B cell (primary cell): ENCODE measurements at regions not wholly inside any gene's neighbourhood (a gene's known extent, or its start where the extent isn't known, plus 50 kb on each side); places are given as distances from the start of the nearest gene placed in this dataset.

Experiments
- ATAC-seq: fragments of 200-7000 bp; cut with Tn5 transposase; one replicate; pipeline ENCODE4 v1.10.0; 2021; ENCODE audit warnings: low read depth, mild to moderate bottlenecking, moderate number of reproducible peaks, moderate library complexity
- CTCF ChIA-PET: fragments of 350-600 bp; sonication (Branson Sonifier 250); formaldehyde crosslinking; loops from one replicate; lab custom pipeline; 2021; ENCODE audit warnings: antibody characterized with exemption, inconsistent platforms; lab: Charles Lee
- POLR2A ChIA-PET: fragments of 350-600 bp; sonication (Branson Sonifier 250); formaldehyde crosslinking; loops from one replicate; lab custom pipeline; 2021; ENCODE audit warnings: antibody characterized with exemption; lab: Charles Lee
- DNase-seq: peaks from one replicate; pipeline ENCODE4 v3.0.0; 2013
- H2AFZ ChIP-seq: 2 replicates; pipeline ENCODE4 v1.6.1; 2012; ENCODE audit warnings: mild to moderate bottlenecking, low read depth, low read length; ENCODE audit not compliant: insufficient read depth, poor library complexity, severe bottlenecking
- H3K27ac ChIP-seq, 2 donors: 1 replicate in 1 of 2; 2 replicates in 1 of 2; pipeline ENCODE4 v1.5.1; 2012 to 2013; ENCODE audit warnings: low read length in 2 of 2, mild to moderate bottlenecking in 2 of 2, moderate library complexity in 1 of 2
- H3K27me3 ChIP-seq, 4 experiments: fragments of 200-600 bp in 1 of 4; sonication (generic) in 1 of 4; replicated peaks in 1 of 4; 1 replicate in 2 of 4; 2 replicates in 2 of 4; pipeline versions ENCODE4 v1.6.1 to v1.7.0; 2013 to 2016; ENCODE audit warnings: low read length in 3 of 4, mild to moderate bottlenecking in 2 of 4, mixed read lengths in 1 of 4, moderate library complexity in 1 of 4; ENCODE audit not compliant: insufficient read depth in 4 of 4, control insufficient read depth in 3 of 4; ENCODE audit errors: control extremely low read depth in 1 of 4
- H3K36me3 ChIP-seq, 2 experiments: replicated peaks in 1 of 2; 1 replicate in 1 of 2; 2 replicates in 1 of 2; pipeline versions ENCODE4 v1.6.1 to v1.7.1; 2013; ENCODE audit warnings: low read length in 1 of 2; ENCODE audit not compliant: insufficient read depth in 2 of 2, control insufficient read depth in 1 of 2; ENCODE audit errors: control extremely low read depth in 1 of 2, extremely low read depth in 1 of 2
- H3K4me1 ChIP-seq, 2 donors: fragments of 200-600 bp in 1 of 2; sonication (generic) in 1 of 2; 1 replicate in 1 of 2; 2 replicates in 1 of 2; pipeline versions ENCODE4 v1.5.1 to v1.6.1; 2013 to 2017; ENCODE audit warnings: low read length in 2 of 2; ENCODE audit not compliant: control insufficient read depth in 2 of 2, insufficient read depth in 2 of 2
- H3K4me2 ChIP-seq: replicated peaks from 2 replicates; pipeline ENCODE3; 2012; ENCODE audit warnings: mild to moderate bottlenecking, low read depth, low read length; ENCODE audit not compliant: poor library complexity, severe bottlenecking
- H3K4me3 ChIP-seq, 5 experiments: fragments of 200-600 bp in 1 of 5; sonication (generic) in 1 of 5; 1 replicate in 3 of 5; 2 replicates in 2 of 5; pipeline versions ENCODE4 v1.5.1 to v1.7.0; 2011 to 2016; ENCODE audit warnings: low read length in 4 of 5, mild to moderate bottlenecking in 4 of 5, low read depth in 2 of 5, control low read depth in 1 of 5, moderate library complexity in 1 of 5; ENCODE audit not compliant: insufficient read depth in 1 of 5; ENCODE audit errors: control extremely low read depth in 1 of 5, extremely low read depth in 1 of 5
- H3K79me2 ChIP-seq: fragments of 200-600 bp; sonication (generic); one replicate; pipeline ENCODE4 v1.6.0; 2016; ENCODE audit warnings: low read length; ENCODE audit not compliant: control insufficient read depth, insufficient read depth
- H3K9ac ChIP-seq: fragments of 200-600 bp; sonication (generic); 2 replicates; pipeline ENCODE4 v1.6.1; 2017; ENCODE audit warnings: mild to moderate bottlenecking, low read length, moderate library complexity
- H3K9me3 ChIP-seq, 3 donors: one replicate each; pipeline versions ENCODE4 v1.6.1 to v1.7.1; 2013; ENCODE audit warnings: low read length in 2 of 3; ENCODE audit not compliant: control insufficient read depth in 2 of 3, insufficient read depth in 1 of 3; ENCODE audit errors: control extremely low read depth in 1 of 3
- H4K20me1 ChIP-seq: 2 replicates; pipeline ENCODE4 v1.6.0; 2012; ENCODE audit warnings: mild to moderate bottlenecking, low read length; ENCODE audit not compliant: insufficient read depth, control insufficient read depth, poor library complexity, severe bottlenecking
- H3K27ac Mint-ChIP-seq: one replicate; pipeline ENCODE4 v1.8.0; 2021; ENCODE audit warnings: mixed read lengths
- H3K27me3 Mint-ChIP-seq: one replicate; pipeline ENCODE4 v1.8.0; 2021; ENCODE audit warnings: mixed read lengths
- H3K4me1 Mint-ChIP-seq: one replicate; pipeline ENCODE4 v1.8.0; 2021; ENCODE audit warnings: mixed read lengths
- H3K4me3 Mint-ChIP-seq: one replicate; pipeline ENCODE4 v1.8.0; 2021; ENCODE audit warnings: mixed read lengths
- H3K9me3 Mint-ChIP-seq: one replicate; pipeline ENCODE4 v1.8.0; 2022; ENCODE audit warnings: mixed read lengths; ENCODE audit not compliant: insufficient read depth
- EZH2 ChIP-seq: IDR thresholded peaks from 2 replicates; pipeline ENCODE4 v1.6.1; 2012; ENCODE audit warnings: borderline replicate concordance, low read depth, mild to moderate bottlenecking, moderate library complexity, low read length; ENCODE audit not compliant: insufficient read depth, poor library complexity, severe bottlenecking
- WGBS: methylation state at CpG from one replicate; pipeline ENCODE4 v1.1.5; 2013; ENCODE audit warnings: missing lambda C conversion rate; ENCODE audit not compliant: insufficient coverage; 5-methylcytosine and 5-hydroxymethylcytosine counted together
- intact Hi-C: fragments of 100-400 bp; cut with micrococcal nuclease; formaldehyde crosslinking; loops from one replicate; pipeline ENCODE4 v1.10.0; 2022
- TF ChIP-seq, protein P1 (sequence below): fragments of 200-600 bp; IDR thresholded peaks from one replicate; pipeline ENCODE4 v1.8.0; 2022; ENCODE audit warnings: antibody characterized with exemption, mild to moderate bottlenecking

DNA sequence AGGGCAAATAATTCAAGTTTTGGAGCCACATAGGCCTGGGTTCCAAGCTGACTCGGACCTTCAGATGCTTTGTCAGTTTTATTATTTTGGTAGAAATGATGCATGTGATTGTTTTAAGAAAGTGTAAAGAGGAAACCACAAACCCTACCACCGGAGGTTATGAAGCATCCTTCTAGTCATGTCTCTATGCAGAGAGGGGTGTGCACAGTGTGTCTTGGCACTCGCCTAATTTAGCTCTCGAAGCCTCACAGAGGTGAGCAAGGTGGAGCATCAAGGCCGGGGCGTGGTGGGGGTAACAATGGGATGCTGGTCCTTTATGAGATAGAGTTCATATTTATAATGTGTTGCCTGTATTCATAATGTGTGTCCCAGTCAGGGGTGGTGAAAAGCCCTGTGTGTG lies 63.7 kb upstream of the SMAD6 start:
- Histone ChIP-seq H3K36me3 (no peaks in the 10 kb centered on the region), H3K9me3 (no peaks in the 10 kb centered on the region), H3K27me3 (no peaks in the 10 kb centered on the region), H3K79me2 (no peaks in the 10 kb centered on the region), H3K27ac (no peak overlapping the region), H4K20me1 (no peaks in the 10 kb centered on the region), H3K4me1 (no peaks in the 10 kb centered on the region), H3K4me3 (no peak overlapping the region), H3K9ac (no peak overlapping the region), H3K4me2 (no peak overlapping the region), H2AFZ (no peak overlapping the region)
- TF ChIP-seq, protein P1, sequence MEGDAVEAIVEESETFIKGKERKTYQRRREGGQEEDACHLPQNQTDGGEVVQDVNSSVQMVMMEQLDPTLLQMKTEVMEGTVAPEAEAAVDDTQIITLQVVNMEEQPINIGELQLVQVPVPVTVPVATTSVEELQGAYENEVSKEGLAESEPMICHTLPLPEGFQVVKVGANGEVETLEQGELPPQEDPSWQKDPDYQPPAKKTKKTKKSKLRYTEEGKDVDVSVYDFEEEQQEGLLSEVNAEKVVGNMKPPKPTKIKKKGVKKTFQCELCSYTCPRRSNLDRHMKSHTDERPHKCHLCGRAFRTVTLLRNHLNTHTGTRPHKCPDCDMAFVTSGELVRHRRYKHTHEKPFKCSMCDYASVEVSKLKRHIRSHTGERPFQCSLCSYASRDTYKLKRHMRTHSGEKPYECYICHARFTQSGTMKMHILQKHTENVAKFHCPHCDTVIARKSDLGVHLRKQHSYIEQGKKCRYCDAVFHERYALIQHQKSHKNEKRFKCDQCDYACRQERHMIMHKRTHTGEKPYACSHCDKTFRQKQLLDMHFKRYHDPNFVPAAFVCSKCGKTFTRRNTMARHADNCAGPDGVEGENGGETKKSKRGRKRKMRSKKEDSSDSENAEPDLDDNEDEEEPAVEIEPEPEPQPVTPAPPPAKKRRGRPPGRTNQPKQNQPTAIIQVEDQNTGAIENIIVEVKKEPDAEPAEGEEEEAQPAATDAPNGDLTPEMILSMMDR: no peak
- no peak for TF ChIP-seq EZH2
- ChIA-PET CTCF (interaction anchor here (0.6 kb wide), 1 partner anchor 543 kb away, joined by 3 read pairs; no protein-coding TSS in a partner anchor), POLR2A (interaction anchor here (0.7 kb wide), 1 partner anchor 1796 kb away, joined by 7 read pairs; no protein-coding TSS in a partner anchor)
- Mint-ChIP-seq H3K27me3 (no peaks in the 10 kb centered on the region), H3K27ac (no peak overlapping the region), H3K9me3 (no peaks in the 10 kb centered on the region), H3K4me1 (peaks cover 2% of the 10 kb centered on the region), H3K4me3 (no peak overlapping the region)
- ATAC-seq (no peak), DNase-seq (no peak)
- WGBS: 30% methylated on average over 5 of the region's 6 CpGs
- intact Hi-C loops: no loop called here

- ATAC-seq: no peak
- ChIA-PET CTCF (interaction anchor here (1.6 kb wide), 1 partner anchor 23 kb away, joined by 5 read pairs; no protein-coding TSS in a partner anchor), POLR2A (no interaction called here)
- H3K4me1 Mint-ChIP-seq: peaks cover 2% of the 10 kb centered on the region
- TF ChIP-seq EZH2: no peak
- TF ChIP-seq, protein P1: no peak
- Histone ChIP-seq H4K20me1 (no peaks in the 10 kb centered on the region), H3K27me3 (no peaks in the 10 kb centered on the region), H2AFZ (no peak overlapping the region), H3K4me2 (no peak overlapping the region), H3K4me3 (no peak overlapping the region), H3K27ac (no peak overlapping the region), H3K4me1 (no peaks in the 10 kb centered on the region), H3K9ac (no peak overlapping the region), H3K36me3 (no peaks in the 10 kb centered on the region), H3K9me3 (no peaks in the 10 kb centered on the region), H3K79me2 (no peaks in the 10 kb centered on the region)
- H3K9me3 Mint-ChIP-seq: no peaks in the 10 kb centered on the region
- no peak for DNase-seq
- H3K27me3 Mint-ChIP-seq: no peaks in the 10 kb centered on the region
- 96% methylated on average over 5 of the region's 5 CpGs for WGBS
- H3K4me3 Mint-ChIP-seq: no peak overlapping the region
- H3K27ac Mint-ChIP-seq: no peak overlapping the region
- intact Hi-C loops: no loop called here
Observed at GRCh38 chr15:66641485-66642315, 60.3 kb upstream of the SMAD6 start.
